Calu3 (cell line): ENCODE measurements at regions not wholly inside any gene's neighbourhood (a gene's known extent, or its start where the extent isn't known, plus 50 kb on each side); places are given as distances from the start of the nearest gene placed in this dataset.

ENCODE experiments used
- BruUV-seq: library from RNA; stranded (reverse); fragments of 400-500 nt; replicated peaks from 2 replicates; lab custom pipeline; 2021; lab: Mats Ljungman, UMichigan
- CTCF ChIA-PET: fragments of 300-600 bp; sonication (Branson Sonifier 250); formaldehyde crosslinking; loops from one replicate; lab custom pipeline; 2022; ENCODE audit warnings: antibody characterized with exemption; lab: Charles Lee
- DNase-seq: peaks from one replicate; pipeline ENCODE4 v3.0.0; 2022
- H3K27ac Mint-ChIP-seq: one replicate; pipeline ENCODE4 v1.8.0; 2022; ENCODE audit warnings: mixed read lengths; ENCODE audit not compliant: unreplicated experiment
- H3K27me3 Mint-ChIP-seq: one replicate; pipeline ENCODE4 v1.8.0; 2022; ENCODE audit warnings: mixed read lengths; ENCODE audit not compliant: unreplicated experiment
- H3K36me3 Mint-ChIP-seq: one replicate; pipeline ENCODE4 v1.8.0; 2022; ENCODE audit warnings: mild to moderate bottlenecking, moderate library complexity, mixed read lengths; ENCODE audit not compliant: insufficient read depth, unreplicated experiment
- H3K4me1 Mint-ChIP-seq: one replicate; pipeline ENCODE4 v1.8.0; 2022; ENCODE audit warnings: mild to moderate bottlenecking, low read depth, mixed read lengths; ENCODE audit not compliant: unreplicated experiment
- H3K4me3 Mint-ChIP-seq: one replicate; pipeline ENCODE4 v1.8.0; 2022; ENCODE audit warnings: mild to moderate bottlenecking, low read depth, moderate library complexity, mixed read lengths; ENCODE audit not compliant: unreplicated experiment
- H3K9me3 Mint-ChIP-seq: one replicate; pipeline ENCODE4 v1.8.0; 2022; ENCODE audit warnings: low read depth, mixed read lengths; ENCODE audit not compliant: unreplicated experiment
- CTCF ChIP-seq: fragments of 200-600 bp; IDR thresholded peaks from one replicate; pipeline ENCODE4 v1.8.0; 2022; ENCODE audit warnings: antibody characterized with exemption; ENCODE audit not compliant: unreplicated experiment
- intact Hi-C: fragments of 100-400 bp; cut with micrococcal nuclease; formaldehyde crosslinking; loops from one replicate; pipeline ENCODE4 v1.10.0; 2022; ENCODE audit not compliant: unreplicated experiment

GRCh38 chr15:100725121-100726069, 123.0 kb downstream of the ASB7 start:
- no peak for TF ChIP-seq CTCF
- H3K4me1 Mint-ChIP-seq = peaks cover 67% of the 10 kb centered on the region
- H3K4me3 Mint-ChIP-seq = no peak overlapping the region
- H3K9me3 Mint-ChIP-seq = no peaks in the 10 kb centered on the region
- no peaks in the 10 kb centered on the region for H3K27me3 Mint-ChIP-seq
- no peak for DNase-seq
- CTCF ChIA-PET = interaction anchor here (0.6 to 1.4 kb wide), 3 partner anchors 8 to 18 kb away, joined by 3 to 5 read pairs (median 4); no protein-coding TSS in a partner anchor
- BruUV-seq = no TSS peak
- peak overlapping the region; percentile 35 for H3K27ac Mint-ChIP-seq
- peaks cover 43% of the 10 kb centered on the region for H3K36me3 Mint-ChIP-seq
- intact Hi-C loops = no loop called here

DNA sequence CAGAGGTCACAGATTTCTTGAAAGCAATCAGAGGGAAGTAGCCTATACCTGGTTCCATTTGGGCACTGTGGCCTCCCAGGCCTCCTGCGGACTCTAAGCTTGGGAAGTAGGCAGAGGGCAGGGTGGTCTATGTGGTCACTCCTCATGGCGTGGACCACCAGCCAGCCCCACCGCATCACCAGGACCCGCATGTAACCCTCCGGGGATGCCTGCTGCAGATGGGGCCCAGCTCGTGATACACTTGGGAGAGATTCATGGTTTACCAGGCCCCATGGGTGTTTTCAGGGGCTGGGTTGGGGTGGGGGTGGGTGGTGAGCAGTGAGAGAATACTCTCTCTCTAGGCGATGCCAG, 123.7 kb downstream of the ASB7 start:
- peaks cover 61% of the 10 kb centered on the region for H3K4me1 Mint-ChIP-seq
- no peak for TF ChIP-seq CTCF
- H3K4me3 Mint-ChIP-seq = no peak overlapping the region
- intact Hi-C loops = no loop called here
- no peak for DNase-seq
- BruUV-seq = no TSS peak
- H3K27me3 Mint-ChIP-seq = no peaks in the 10 kb centered on the region
- H3K36me3 Mint-ChIP-seq = peaks cover 40% of the 10 kb centered on the region
- CTCF ChIA-PET = interaction anchor here (0.6 to 1.4 kb wide), 3 partner anchors 9 to 17 kb away, joined by 3 to 5 read pairs (median 4); no protein-coding TSS in a partner anchor
- H3K27ac Mint-ChIP-seq = peak overlapping the region; percentile 35
- no peaks in the 10 kb centered on the region for H3K9me3 Mint-ChIP-seq

GRCh38 chr15:100726421-100727190, 124.2 kb downstream of the ASB7 start:
- no peak for DNase-seq
- Mint-ChIP-seq H3K27me3 (no peaks in the 10 kb centered on the region), H3K4me1 (peaks cover 59% of the 10 kb centered on the region), H3K27ac (peak overlapping the region; percentile 96), H3K4me3 (no peak overlapping the region), H3K9me3 (no peaks in the 10 kb centered on the region), H3K36me3 (peaks cover 34% of the 10 kb centered on the region)
- CTCF ChIA-PET = interaction anchor here (0.6 to 2.0 kb wide), 2 partner anchors 9 to 11 kb away, joined by 5 to 6 read pairs; no protein-coding TSS in a partner anchor
- intact Hi-C loops = no loop called here
- BruUV-seq = no TSS peak
- TF ChIP-seq CTCF = no peak

GRCh38 chr15:100727291-100727851, 125.0 kb downstream of the ASB7 start:
- TF ChIP-seq CTCF = no peak
- peaks cover 59% of the 10 kb centered on the region for H3K4me1 Mint-ChIP-seq
- H3K4me3 Mint-ChIP-seq = peak overlapping the region; percentile 52
- H3K27me3 Mint-ChIP-seq = no peaks in the 10 kb centered on the region
- intact Hi-C loops = no loop called here
- BruUV-seq = no TSS peak
- H3K27ac Mint-ChIP-seq = peak overlapping the region; percentile 96
- no peaks in the 10 kb centered on the region for H3K9me3 Mint-ChIP-seq
- CTCF ChIA-PET = interaction anchor here (0.5 to 2.0 kb wide), 3 partner anchors 12 to 40 kb away, joined by 5 to 6 read pairs (median 6); no protein-coding TSS in a partner anchor
- peak; percentile 40 for DNase-seq
- peaks cover 27% of the 10 kb centered on the region for H3K36me3 Mint-ChIP-seq
